Gastroesophageal sphincter (tissue), 3 donors: ENCODE measurements at regions not wholly inside any gene's neighbourhood (a gene's known extent, or its start where the extent isn't known, plus 50 kb on each side); places are given as distances from the start of the nearest gene placed in this dataset.

ENCODE experiments used
- POLR2A ChIP-seq, 2 donors: fragments of 450-650 bp; IDR thresholded peaks; one replicate each; pipeline ENCODE4 v1.6.1; 2017; ENCODE audit warnings: antibody characterized with exemption in 2 of 2, mild to moderate bottlenecking in 2 of 2, moderate library complexity in 1 of 2
- TF ChIP-seq, protein P1 (sequence below), 4 experiments: fragments of 200-600 bp in 2 of 4; fragments of 450-650 bp in 2 of 4; sonication (generic) in 1 of 4; IDR thresholded peaks; one replicate each; pipeline ENCODE4 v1.5.1; 2017 to 2019; ENCODE audit warnings: antibody characterized with exemption in 4 of 4, mild to moderate bottlenecking in 2 of 4, moderate library complexity in 2 of 4

DNA sequence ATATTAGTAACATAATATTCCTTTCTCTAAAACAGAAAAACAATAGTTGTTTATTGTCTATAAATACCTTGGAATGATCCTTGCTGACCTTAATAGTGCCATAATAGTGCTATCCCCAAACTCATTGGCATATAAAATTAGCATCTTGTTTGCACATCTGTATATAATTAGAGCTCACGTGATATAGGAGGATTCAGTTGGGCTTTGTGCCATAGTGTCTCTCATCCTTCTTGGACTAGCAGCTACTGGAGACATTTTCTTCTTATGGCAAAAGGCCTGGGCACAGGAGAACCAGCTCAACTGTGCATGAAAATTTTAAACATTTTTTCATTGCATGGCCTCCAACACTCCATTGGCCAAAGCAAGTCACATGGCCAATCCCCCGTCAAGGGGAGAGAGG, 342.5 kb downstream of the SPATA31D1 start:
- no peak for TF ChIP-seq POLR2A (IDR thresholded peaks at IDR 0.05)
- TF ChIP-seq, protein P1, sequence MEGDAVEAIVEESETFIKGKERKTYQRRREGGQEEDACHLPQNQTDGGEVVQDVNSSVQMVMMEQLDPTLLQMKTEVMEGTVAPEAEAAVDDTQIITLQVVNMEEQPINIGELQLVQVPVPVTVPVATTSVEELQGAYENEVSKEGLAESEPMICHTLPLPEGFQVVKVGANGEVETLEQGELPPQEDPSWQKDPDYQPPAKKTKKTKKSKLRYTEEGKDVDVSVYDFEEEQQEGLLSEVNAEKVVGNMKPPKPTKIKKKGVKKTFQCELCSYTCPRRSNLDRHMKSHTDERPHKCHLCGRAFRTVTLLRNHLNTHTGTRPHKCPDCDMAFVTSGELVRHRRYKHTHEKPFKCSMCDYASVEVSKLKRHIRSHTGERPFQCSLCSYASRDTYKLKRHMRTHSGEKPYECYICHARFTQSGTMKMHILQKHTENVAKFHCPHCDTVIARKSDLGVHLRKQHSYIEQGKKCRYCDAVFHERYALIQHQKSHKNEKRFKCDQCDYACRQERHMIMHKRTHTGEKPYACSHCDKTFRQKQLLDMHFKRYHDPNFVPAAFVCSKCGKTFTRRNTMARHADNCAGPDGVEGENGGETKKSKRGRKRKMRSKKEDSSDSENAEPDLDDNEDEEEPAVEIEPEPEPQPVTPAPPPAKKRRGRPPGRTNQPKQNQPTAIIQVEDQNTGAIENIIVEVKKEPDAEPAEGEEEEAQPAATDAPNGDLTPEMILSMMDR (IDR thresholded peaks at IDR 0.05), result no peak
